ENCODE measurements at regions not wholly inside any gene's neighbourhood (a gene's known extent, or its start where the extent isn't known, plus 50 kb on each side); places are given as distances from the start of the nearest gene placed in this dataset.

DNA sequence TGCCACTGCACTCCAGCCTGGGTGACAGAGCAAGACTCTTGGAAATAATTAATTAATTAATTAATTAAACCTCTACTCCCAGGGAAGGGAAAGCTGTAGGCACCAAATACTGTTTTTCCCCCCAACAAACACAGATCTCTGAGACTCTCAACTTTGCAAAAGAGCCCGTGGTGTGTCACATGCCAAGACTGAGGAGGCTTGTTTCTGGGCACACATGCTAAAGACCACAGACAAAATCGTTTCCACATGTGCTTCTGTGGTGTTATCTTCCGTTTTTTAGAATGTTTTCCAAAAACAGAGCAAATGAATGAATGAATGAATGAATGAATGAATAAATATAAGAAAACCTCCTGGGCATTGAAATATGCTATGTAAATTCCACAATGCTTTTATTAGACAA is 55.6 kb upstream of the ATXN1 start:
- no peak for DNase-seq (ENCODE audit: low spot score)
- Histone ChIP-seq H3K4me3 (ENCODE audit: low read depth, low read length, poor library complexity, severe bottlenecking) (no peak overlapping the region), H3K27me3 (replicated peaks; ENCODE audit: insufficient read depth, low read depth, low read length, poor library complexity) (no peaks in the 10 kb centered on the region), H3K36me3 (ENCODE audit: insufficient read depth, low read length, poor library complexity, severe bottlenecking) (no peaks in the 10 kb centered on the region), H3K9me3 (ENCODE audit: low read depth, low read length, poor library complexity, severe bottlenecking) (peaks cover 17% of the 10 kb centered on the region), H3K4me1 (ENCODE audit: insufficient read depth, low read length, poor library complexity, severe bottlenecking) (no peaks in the 10 kb centered on the region), H3K27ac (ENCODE audit: low read depth, low read length, poor library complexity, severe bottlenecking) (no peak overlapping the region)
- no TSS peak for BruUV-seq (replicated peaks)
- intact Hi-C loops (cut with micrococcal nuclease; ENCODE audit: unreplicated experiment) = no loop called here
- TF ChIP-seq, protein P1, sequence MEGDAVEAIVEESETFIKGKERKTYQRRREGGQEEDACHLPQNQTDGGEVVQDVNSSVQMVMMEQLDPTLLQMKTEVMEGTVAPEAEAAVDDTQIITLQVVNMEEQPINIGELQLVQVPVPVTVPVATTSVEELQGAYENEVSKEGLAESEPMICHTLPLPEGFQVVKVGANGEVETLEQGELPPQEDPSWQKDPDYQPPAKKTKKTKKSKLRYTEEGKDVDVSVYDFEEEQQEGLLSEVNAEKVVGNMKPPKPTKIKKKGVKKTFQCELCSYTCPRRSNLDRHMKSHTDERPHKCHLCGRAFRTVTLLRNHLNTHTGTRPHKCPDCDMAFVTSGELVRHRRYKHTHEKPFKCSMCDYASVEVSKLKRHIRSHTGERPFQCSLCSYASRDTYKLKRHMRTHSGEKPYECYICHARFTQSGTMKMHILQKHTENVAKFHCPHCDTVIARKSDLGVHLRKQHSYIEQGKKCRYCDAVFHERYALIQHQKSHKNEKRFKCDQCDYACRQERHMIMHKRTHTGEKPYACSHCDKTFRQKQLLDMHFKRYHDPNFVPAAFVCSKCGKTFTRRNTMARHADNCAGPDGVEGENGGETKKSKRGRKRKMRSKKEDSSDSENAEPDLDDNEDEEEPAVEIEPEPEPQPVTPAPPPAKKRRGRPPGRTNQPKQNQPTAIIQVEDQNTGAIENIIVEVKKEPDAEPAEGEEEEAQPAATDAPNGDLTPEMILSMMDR (conservative IDR thresholded peaks at IDR 0.05; ENCODE audit: low read depth, low read length) = no peak
- ChIA-PET POLR2A (ENCODE audit: low non-redundant PET) (no interaction called here), CTCF (no interaction called here)

- no peaks in the 10 kb centered on the region for H3K36me3 ChIP-seq (ENCODE audit: insufficient read depth, low read length, poor library complexity, severe bottlenecking)
- intact Hi-C loops (cut with micrococcal nuclease; ENCODE audit: unreplicated experiment) = no loop called here
- BruUV-seq (replicated peaks) = no TSS peak
- no peaks in the 10 kb centered on the region for H3K27me3 ChIP-seq (replicated peaks; ENCODE audit: insufficient read depth, low read depth, low read length, poor library complexity)
- TF ChIP-seq EZH2 (IDR thresholded peaks at IDR 0.05; ENCODE audit: borderline replicate concordance, low read depth, low read length, poor library complexity, severe bottlenecking) = no peak
- TF ChIP-seq, protein P1 (conservative IDR thresholded peaks at IDR 0.05; ENCODE audit: low read depth, low read length) = no peak
- peaks cover 34% of the 10 kb centered on the region for H3K9me3 ChIP-seq (ENCODE audit: low read depth, low read length, poor library complexity, severe bottlenecking)
- ChIA-PET POLR2A (ENCODE audit: low non-redundant PET) (no interaction called here), CTCF (no interaction called here)
- H3K4me1 ChIP-seq (ENCODE audit: insufficient read depth, low read length, poor library complexity, severe bottlenecking) = no peaks in the 10 kb centered on the region
- no peak overlapping the region for H3K4me3 ChIP-seq (ENCODE audit: low read depth, low read length, poor library complexity, severe bottlenecking)
- H3K27ac ChIP-seq (ENCODE audit: low read depth, low read length, poor library complexity, severe bottlenecking) = no peak overlapping the region
- DNase-seq (ENCODE audit: low spot score) = no peak
Observed at GRCh38 chr6:16812993-16813392, 51.7 kb upstream of the ATXN1 start.

DNA sequence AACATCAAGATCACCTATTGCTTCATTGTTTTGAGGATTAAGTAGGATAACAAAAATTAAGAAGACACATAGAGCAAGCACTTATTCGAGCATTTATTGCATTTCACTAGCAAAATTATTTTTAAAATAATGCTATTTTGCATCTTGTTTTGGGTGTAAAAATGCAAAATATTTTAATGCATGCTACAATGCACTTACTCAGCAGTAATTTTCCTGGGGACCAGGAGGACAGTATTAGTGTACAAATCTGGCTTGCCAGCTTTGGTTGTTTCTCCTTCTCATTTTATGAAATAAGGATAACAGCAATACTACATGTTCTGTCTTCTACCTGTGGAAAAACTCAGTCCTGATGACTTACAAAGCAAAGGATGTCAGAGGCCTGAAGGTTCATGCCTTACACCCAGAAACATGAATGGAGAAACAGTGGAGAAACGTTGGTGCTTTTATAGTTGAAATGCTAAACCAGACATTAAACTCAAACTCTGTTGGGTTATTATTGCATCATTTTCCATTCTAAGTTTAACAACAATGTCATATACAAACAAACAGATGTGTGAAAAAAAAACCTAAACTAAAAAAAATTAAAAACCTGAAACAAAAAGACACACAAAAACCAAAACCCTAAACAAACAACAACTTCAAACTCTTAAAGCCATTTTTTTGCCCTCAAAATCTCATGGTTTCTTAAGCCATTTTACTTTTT is 50.2 kb upstream of the ATXN1 start:
- DNase-seq (ENCODE audit: low spot score) = no peak
- Histone ChIP-seq H3K4me1 (ENCODE audit: insufficient read depth, low read length, poor library complexity, severe bottlenecking) (no peaks in the 10 kb centered on the region), H3K27ac (ENCODE audit: low read depth, low read length, poor library complexity, severe bottlenecking) (no peak overlapping the region), H3K4me3 (ENCODE audit: low read depth, low read length, poor library complexity, severe bottlenecking) (no peak overlapping the region), H3K9me3 (ENCODE audit: low read depth, low read length, poor library complexity, severe bottlenecking) (peaks cover 34% of the 10 kb centered on the region), H3K27me3 (replicated peaks; ENCODE audit: insufficient read depth, low read depth, low read length, poor library complexity) (no peaks in the 10 kb centered on the region), H3K36me3 (ENCODE audit: insufficient read depth, low read length, poor library complexity, severe bottlenecking) (no peaks in the 10 kb centered on the region)
- intact Hi-C loops (cut with micrococcal nuclease; ENCODE audit: unreplicated experiment) = no loop called here
- CTCF ChIA-PET = no interaction called here
- no peak for TF ChIP-seq EZH2 (IDR thresholded peaks at IDR 0.05; ENCODE audit: borderline replicate concordance, low read depth, low read length, poor library complexity, severe bottlenecking)
- TF ChIP-seq, protein P1 (conservative IDR thresholded peaks at IDR 0.05; ENCODE audit: low read depth, low read length) = no peak
- POLR2A ChIA-PET (ENCODE audit: low non-redundant PET) = no interaction called here
- no TSS peak for BruUV-seq (replicated peaks)
